GM18499 (cell line): ENCODE measurements at regions not wholly inside any gene's neighbourhood (a gene's known extent, or its start where the extent isn't known, plus 50 kb on each side); places are given as distances from the start of the nearest gene placed in this dataset.

Experiments used
- ATAC-seq: cut with Tn5 transposase; IDR thresholded peaks from one replicate; pipeline ENCODE4 v1.9.1; 2021; ENCODE audit warnings: moderate number of reproducible peaks; ENCODE audit not compliant: insufficient read depth, unreplicated experiment

DNA sequence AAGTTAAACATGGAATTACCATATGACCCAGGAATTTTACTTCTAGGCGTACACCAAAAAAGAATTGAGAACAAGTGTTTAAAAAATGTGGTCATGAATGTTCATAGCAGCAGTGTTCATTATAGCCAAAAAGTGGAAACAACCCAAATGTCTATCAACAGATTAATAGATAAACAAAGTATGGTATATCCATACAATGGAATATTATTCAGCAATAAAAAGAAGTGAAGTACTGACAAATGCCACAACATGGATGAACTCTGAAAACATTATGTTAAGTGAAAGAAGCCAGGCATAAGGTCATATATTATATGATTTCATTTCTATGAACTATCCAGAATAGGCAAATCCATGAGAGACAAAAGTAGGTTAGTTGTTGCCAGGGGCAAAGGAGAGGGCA is 141.7 kb upstream of the NAV2 start:
- no peak for ATAC-seq

DNA sequence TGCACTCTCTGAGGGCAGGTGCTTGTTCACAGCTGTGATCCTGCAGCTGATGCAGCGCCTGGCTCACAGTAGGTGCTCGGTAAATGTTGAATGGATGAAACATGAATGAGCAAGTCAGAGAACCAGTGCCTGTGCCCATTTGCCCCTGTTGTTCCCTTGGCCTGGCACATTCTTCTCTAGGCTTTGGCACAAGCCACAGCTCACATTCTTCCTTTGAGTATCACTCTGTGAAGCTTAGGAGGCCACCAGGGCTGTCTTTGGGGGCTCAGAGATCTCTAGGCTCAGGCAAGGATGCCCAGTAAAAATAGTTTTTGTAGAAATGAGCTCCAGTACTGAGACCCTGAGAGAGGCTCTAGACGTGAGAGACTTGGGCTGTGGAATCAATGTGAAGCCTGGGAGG is 144.6 kb upstream of the NAV2 start:
- ATAC-seq = no peak

- no peak for ATAC-seq
Observed at GRCh38 chr11:19566583-19567379, 145.9 kb upstream of the NAV2 start.

DNA sequence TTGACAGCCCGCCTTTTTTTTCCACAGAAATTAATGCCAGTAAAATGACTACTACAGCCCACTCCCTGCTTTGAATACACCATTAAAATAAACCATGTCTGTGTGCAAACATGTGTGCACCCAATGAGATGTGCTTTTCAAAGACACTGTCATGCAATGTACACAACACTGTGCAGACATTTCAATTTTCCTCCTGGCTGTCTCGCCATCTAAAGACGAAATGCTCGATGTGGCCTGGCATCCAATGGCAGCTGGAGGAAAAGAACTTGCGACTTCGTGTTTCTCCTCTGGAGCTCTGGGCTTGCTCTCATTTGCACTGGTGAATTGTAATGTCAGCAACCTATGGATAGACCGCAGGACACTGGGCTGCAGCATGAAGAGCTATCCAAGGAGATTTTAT is 147.0 kb upstream of the NAV2 start:
- ATAC-seq = no peak

DNA sequence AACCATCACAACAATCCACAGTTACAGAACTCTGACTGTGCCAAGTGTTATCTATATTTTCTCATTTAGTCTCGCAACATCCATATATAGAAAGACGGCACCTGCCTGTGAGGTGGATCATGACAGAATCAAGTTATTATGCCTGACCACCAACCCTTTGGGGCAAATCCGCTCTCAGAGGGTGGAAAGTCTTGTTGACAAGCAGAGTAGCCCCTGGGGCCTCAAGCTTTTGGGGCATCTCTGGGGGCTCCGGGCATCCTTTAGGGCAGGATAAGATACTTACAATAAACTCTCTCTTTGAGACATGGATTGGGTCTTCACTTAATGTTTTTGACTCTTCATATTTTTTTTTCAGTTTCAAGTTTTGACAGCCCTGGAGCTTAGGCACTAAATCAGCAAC is 150.5 kb upstream of the NAV2 start:
- no peak for ATAC-seq

DNA sequence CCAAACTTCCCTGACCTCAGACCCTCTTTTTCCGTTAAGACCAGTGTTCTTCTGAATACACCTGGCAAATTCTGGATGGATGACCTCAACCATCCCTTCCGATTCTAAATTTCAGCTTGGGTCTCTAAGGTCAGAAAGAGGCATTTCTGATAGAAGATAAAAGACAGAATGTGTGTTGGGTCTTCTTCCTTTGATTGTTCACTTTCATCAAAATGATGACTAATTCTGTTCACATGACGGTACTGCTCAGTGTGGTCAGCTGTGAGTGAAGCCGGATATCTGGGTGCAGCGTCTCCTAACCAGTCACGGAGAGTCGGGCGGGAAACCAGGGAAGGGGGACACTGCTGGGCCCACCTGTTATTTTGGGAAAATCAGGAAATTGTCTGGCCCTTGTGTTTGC is 151.6 kb upstream of the NAV2 start:
- no peak for ATAC-seq

DNA sequence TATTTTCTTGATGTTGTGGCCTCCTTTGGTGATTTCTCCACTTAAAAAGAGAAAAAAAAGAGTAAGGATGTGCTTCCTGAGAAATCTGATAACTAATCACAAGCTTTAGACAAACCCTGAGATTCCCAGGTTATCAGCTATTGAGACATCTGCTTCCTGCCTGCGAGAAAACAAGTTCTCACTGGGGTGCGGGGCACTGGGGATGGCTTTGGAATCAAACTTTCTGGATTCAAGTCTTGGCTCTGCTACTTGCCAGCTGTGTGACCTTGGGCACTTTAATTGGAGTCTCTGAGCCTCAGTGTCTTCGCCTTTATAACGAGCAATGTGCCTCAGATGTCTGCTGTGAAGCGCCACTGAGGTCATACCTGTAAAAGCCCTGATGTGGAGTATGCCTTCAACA is 152.5 kb upstream of the NAV2 start:
- ATAC-seq = no peak

GRCh38 chr11:19559746-19560145 is 152.9 kb upstream of the NAV2 start:
- ATAC-seq = no peak

- no peak for ATAC-seq
Observed at GRCh38 chr11:19558189-19558986, 154.2 kb upstream of the NAV2 start.

DNA sequence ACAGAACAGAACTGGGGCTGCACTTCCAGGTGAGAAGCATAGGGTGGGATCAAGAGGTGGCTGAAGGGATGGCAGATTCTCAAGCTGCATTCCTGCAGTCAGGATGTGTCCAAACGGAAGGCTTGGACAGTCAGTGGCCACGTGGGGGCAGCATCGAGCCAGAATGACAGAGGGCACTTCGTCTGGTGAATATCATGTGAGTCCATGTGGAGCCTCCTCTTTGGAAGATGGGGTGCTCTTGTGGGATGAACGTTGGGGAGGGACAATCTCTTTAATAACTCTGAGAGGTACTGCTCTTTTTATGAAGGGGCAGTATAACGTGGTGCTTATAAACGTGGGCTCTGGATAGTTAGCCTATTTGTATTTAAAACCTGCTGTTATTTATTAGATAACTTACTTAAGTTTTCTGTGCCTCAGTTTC is 154.9 kb upstream of the NAV2 start:
- no peak for ATAC-seq

GRCh38 chr11:19557185-19557584 is 155.5 kb upstream of the NAV2 start:
- ATAC-seq = no peak

GRCh38 chr11:19555266-19555665 is 157.4 kb upstream of the NAV2 start:
- ATAC-seq = no peak

DNA sequence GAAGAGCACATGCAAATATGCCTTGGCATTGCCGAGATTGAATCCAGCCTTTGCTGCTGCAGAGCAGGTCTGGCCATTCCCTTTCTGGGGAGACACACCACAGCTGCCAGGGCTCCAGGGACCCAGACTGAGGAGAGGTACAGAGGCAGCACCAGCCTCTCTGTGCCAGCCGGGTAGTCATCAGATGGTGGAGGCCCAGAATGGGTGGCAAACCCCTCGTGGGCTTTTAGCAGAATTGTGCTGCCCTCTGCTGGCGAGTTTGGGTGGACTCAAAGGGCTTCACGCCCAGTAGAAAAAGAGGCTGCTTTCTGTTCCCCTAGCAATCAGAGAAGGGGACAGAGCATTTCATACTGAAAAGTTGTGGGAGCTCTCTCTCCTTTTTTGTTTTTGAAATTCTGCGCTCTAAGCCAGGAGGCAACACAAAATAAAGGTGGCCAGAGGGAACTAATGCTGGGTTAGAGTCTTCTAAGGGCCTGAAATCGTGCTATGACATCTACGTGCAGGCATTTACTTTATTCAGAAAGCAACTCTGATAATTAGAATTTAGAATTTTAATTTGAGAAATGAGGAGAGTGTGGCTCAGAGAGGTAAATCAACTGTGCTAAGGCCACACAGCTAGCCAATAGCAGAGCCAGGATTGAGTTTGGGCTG is 158.8 kb upstream of the NAV2 start:
- no peak for ATAC-seq

DNA sequence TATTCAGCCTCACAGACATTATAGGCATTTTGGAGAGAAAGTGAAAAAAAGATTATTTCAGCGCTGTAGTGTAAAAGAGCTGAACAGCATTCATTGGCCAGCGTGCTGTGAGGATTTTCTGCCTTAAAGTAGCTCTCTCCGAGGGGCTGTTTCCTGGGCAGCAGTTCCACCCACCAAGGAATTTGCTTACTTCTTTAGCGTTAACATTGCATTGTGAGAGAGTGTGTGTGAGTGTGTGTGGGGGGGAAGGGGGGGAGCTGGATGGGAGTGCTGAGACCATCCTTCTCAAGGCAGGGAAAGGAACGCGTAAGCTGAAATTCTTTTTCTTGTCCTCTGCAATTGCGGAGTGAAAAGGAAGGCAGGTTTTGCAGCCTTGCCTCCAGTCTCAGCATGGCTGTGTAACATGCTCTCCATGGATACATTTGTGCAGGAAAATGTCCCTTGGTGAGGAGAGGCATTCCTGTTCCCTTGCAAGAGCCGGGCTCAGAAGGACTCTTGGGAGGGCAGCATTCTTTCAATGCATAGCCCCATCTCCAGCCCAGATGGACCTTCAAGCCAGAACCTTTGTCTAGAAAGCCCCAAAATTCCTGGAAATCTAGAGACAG is 159.9 kb upstream of the NAV2 start:
- no peak for ATAC-seq

- ATAC-seq = no peak
Observed at GRCh38 chr11:19552161-19552560, 160.5 kb upstream of the NAV2 start.

DNA sequence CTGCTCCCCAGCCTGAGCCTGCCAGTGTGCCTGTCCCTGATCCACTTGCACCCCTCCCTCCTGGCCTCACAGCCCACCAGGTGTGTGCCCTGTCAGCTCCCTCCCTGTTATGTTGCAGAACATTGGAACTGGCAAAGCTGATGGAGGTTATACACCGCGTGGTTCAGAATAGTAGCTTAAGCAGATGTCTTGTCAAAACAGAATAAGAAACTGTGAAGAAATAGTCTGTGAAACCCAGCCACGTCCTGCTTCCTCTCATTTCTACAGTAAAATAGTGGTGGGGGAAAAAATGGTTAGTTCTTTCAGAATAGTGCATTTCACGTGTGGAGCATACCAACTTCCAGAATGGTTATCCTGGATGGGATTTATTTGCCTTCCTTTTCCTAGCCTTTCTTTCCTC is 161.2 kb upstream of the NAV2 start:
- no peak for ATAC-seq

GRCh38 chr11:19547044-19547443 is 165.6 kb upstream of the NAV2 start:
- ATAC-seq = no peak

DNA sequence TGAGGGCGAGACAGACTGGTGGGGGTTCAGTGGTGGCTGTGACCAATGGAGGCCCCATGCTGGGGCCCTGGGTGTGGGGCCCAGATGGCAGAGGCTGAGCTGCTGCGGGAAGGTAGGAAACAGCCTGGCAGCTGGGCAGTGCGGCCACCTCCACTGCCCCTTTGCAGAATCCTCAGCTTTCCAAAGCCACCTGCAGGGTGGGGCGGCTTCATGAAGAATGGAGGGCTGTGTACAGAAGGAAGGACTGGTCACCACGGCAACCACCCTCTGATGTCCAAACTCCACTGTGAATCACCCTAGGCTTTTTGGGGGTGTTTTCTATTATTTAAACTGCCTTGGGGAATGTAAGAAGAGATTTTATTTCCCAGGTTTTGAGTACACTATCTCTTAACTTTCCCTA is 166.3 kb upstream of the NAV2 start:
- no peak for ATAC-seq

DNA sequence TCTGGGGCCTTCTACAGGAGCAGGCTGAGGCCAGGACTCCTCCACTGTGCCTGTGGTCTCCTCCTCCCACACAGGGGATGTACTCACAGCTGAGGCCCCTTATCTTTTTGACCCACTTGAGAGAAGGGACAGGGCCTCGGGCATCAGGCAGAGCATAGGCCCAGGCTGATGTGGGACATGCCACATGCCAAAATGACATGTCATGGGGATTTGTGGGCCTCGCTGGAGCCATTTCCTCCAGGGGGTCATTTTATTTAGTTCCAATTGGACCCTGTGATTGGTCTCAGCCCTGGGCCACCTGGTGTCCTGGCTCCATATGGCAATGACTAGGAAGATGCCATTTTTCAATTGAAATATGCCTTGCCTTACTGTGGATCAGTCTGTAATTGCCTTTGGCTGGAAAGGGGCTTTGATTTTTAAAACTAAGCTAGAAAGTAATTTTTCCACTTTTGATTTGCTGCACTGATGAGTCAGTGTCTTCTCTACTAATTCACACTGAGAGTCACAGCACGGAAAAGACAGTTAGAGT is 171.1 kb upstream of the NAV2 start:
- ATAC-seq = no peak

DNA sequence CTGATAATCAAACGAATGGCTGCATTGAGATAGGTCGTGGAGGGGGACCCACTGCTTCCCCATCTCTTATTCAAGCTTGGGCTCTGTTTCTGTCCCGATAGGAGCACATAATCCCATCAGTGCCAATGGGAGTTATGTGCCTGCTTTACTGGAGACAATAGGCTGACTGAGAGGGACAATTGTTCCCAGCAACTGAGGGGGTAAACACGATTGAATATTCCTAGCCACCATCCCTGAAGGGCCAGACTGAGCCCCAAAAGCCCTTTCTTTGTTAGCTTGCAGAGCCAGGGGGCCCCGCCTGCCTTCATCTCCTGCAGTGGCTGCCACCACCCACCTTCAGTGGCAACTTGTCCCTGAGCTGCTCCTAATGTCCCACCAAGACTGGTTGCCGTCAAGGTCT is 172.8 kb upstream of the NAV2 start:
- no peak for ATAC-seq
